ENCODE measurements at regions not wholly inside any gene's neighbourhood (a gene's known extent, or its start where the extent isn't known, plus 50 kb on each side); places are given as distances from the start of the nearest gene placed in this dataset.

DNA sequence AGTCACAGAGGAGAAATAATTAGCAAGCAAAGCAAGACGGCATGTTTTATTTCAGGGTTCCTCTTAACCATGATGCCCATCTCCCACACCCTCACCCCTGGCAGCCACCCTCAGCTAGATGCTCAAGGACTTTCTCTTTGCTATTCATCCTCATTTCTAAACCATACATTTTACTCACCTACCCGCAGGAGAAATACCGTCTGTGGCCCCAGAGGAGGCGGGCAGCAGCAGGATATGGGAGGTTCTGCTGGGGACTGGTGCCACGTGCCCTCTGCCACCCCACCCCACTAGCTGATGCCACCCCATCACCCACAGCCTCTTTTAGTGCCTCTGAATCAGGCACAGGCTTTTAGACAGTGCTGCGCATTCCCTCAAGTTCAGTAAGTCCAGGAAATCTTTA is 168.7 kb upstream of the ITGB1 start:
- DNase-seq = no peak

DNA sequence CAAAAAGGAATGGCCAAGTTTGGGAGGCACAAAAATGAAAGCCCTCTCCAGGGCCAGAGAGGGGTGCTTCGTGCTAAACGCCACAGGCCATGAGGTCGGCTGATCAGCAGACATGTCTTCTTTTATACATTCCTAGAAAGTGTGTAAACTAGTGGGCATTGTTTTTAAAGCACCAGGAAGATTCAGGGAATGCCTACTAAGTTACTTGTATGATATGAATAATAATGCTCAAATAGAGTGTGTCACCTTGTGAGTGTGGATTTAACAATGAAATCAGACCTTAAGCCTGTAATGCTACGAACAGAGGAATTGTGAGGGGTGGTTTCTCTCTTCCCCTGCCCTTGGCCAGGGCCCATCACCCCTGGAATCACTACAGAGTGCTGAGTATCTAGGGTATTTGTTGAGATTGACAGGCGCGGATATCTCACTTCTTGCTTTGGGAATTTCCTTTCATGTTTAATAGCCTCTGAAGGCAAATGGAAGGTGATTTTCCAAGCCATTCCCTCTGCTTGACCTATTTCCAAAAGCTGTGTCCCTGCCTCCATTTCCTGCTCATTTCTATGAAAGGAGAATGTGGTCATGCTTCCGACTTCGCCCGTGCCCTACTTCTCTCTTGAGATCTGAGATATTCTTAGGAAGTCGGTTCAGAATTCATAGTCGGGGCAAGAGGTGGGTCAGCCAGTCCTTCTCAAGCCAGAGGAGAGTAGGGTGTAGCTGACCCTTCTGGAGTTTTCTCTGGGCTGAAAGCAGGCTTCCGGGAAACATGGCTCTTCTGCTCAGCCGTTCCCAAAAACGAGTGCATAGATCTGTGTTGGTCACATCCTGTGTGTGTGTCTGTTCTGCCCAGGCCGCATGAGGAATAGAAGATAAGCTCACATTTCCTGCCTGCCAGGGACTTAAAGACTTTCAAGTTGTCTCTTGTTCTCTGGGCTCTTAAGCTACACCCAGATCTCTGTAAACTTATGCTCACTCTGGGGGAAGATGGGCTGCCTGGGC is 167.8 kb upstream of the ITGB1 start:
- no peak for DNase-seq

DNA sequence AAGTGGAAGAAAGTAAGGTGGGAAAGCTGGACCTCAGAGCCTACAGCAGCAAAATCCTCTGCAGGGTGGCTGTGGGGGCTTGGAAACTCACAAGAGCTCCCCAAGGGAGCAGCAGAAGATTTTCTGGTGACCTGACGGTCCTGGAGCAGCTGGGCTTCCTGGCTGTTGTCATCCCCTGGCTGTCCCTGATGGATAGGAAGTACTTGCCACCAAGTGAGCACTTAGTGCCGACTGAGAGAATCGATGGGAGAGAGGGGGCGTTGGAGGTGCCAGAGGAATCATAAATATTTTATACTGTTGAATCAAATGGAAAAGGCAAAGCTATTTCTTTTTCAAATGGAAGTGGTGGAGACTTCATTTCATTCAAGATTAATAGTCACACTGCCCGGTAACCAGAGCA is 167.1 kb upstream of the ITGB1 start:
- DNase-seq = no peak

DNA sequence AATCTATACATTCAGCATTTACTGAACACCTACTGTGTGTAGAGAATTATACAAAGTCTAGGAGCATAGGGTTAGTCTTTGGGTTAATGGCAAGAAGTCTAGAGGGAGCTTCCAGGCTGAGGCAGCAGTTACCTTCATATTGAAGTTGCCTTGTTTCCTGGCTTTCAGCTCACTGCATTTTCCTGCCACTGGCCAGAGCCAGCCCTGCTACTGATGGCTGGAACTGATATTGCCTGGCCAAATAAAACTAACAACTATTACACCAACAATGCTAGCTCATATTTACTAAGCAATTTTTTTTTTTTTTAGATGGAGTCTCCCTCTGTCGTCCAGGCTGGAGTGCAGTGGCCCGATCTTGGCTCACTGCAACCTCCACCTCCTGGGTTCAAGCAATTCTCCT is 165.7 kb upstream of the ITGB1 start:
- no peak for DNase-seq

DNA sequence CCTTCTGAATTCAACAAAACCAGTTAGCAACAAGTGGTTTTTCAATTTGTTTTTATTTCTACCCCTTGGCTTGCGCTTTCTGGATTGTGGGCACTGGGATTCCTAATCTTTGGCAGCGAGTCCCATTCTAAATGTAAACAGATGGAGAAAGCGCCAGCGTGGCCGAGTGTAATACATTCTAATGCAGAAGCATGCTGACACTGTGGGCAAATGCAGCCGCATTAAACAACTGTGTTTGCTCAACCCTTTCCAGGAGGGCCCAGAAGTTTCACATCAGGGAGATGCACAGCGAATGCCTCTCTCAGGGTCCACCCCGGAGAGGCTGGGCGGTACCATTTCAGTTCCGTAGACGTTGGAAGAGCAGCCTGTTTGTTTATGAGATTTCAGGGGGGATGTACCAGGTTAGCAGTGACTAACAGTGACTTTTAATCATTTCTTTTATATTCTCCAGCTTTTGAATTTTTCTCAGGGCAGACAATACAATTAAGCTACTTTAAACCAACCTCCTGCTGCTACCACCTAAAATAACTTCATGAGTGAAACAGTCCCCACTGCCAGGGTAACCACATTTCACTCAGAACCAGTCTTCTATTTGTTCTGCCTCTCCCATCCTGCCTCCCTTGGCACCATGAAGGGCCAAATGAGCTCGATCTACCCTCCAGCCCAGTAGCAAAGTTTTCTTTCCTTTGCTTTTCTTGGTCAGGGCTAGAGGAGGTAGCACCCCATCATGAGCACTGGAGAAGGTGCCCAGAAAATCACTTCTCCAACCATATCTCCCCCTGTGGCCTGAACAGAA is 164.2 kb upstream of the ITGB1 start:
- DNase-seq = no peak

DNA sequence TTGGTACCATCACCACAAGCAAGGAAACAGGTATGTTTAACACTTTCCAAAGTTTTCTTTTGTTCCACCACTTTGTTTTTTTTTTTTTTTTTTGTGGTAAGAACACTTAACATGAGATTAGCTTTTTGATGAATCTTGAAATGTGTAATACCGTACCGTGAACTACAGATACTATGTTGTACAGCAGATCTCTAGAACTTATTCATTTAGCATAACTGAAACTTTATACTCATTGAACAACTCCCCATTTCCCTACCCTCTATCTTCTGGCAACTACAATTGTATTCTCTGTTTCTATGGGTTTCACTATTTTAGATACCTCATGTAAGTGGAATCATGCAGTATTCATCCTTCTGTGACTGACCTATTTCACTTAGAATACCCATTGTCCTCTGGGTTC is 162.7 kb upstream of the ITGB1 start:
- no peak for DNase-seq

DNA sequence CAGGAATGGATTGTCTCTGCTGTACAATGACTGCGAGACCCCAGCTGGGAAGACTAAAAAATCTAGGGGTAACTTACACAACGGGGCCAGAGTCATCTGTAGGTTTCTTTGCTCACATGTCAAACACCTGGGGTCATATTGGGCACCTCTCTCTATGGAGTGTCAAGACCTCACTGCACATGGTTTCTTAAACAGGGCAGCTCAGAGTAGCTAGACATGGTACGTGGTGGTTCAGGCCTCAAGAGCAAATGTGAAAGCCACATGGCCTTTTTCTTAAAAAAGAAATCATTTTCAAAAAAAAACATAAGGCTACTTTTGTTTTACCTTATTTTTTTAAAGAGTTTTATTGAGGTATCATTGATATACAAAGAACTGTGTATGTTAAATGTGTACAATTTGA is 162.2 kb upstream of the ITGB1 start:
- no peak for DNase-seq

DNA sequence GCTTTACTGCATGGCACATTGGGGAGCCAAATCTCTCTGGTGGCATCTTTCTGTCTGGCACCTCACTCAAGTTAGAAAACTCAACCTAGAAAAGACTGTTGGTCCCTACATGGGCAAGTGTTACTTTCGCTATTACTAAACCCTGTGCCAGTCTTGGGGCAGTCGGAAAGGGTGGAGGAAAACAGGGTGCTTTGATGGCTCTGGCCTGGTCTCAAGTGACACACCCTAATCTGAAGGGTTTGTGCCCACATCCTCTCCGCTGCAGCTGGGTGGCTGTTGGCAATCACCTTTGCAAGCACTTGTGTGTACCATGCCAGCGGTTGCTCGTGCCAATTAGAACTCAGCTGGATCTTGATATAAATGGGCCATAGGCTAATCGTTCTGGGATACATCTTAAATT is 159.8 kb upstream of the ITGB1 start:
- DNase-seq = no peak

DNA sequence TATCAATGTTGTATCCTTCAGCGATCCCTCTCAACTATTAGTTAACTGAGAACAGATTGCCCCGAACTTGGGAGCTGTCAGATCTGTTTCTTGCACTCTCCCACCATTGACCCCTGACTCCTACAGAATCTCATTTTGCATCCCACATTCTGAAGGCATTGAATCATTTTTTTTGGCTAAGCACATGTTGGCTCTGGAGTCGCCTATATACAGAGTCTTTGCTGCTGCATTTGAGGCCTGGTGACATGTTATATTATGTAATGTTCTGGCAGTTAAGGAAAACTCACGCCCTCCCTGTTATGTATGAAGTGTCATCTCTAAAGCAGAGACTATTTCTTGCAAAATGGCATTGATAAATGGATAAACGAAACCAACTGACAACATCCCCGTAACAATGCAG is 159.2 kb upstream of the ITGB1 start:
- no peak for DNase-seq

DNA sequence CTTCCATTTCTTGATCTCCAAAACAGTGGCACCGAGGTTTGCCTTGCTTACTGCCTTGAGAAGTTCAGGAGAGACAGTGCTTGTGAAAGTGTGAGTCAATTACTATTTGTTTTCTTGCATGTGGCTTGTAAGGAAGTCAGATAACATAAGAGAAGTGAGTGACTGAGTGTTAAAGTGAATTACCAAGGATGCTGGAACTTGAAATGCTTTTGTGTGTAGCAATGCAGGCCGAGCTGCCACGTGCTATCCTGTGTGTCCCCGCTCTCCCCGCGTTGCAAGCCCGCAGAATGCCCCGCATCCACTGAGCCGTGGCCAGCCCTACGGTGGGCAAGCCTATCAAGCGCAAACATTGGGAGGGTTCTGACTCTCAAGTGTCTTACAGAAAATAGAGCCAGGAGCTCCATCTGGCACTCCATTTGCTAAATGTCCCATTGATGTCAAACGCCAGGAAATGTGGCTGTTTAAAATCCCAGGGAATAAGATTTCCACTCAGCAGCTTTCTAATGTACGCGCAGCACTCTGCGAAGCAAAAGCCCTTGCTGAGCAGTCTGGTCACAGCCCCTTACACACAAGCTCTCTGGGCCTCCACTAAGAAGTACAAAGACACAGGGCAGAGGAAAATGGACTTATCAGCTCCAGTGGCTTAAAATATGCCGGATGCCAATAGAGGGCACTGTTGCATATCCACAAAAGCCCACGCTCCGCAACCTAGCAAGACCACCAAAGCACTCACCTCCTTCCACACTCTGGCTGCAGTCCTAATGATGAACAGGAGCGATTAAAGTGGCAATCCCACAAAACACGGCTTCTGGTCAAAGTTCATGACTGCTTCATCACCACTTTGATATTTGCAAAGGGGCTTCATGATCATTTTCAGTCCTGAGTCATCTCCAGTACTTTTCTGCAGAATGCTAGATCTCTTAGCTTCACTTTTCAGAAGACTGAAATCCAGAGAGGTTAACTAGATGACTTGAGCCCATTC is 158.0 kb upstream of the ITGB1 start:
- DNase-seq = peak; percentile 19

DNA sequence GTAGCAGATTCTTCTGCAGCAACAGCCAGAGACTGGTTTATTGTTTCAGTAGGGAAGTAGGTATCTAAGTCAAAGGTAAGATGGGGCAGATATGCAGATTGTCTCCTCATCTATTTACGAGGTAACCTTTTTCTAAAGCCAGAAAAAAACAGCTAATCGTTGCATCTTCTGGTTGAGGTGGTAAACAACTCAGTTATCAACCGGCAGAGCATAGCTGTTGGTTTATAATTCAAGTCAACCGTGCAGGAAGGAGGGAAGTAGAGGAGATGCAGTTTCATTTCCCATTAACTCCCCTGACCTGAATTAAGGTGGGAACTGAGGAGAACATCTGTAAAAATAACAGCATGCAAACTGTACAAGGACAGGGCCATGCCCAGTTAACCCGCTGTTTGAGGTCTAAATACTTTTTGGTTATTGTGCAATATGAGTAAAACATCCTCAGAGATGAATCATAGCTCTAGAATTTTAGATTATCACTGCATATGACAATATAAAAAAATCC is 156.5 kb upstream of the ITGB1 start:
- DNase-seq = no peak

DNA sequence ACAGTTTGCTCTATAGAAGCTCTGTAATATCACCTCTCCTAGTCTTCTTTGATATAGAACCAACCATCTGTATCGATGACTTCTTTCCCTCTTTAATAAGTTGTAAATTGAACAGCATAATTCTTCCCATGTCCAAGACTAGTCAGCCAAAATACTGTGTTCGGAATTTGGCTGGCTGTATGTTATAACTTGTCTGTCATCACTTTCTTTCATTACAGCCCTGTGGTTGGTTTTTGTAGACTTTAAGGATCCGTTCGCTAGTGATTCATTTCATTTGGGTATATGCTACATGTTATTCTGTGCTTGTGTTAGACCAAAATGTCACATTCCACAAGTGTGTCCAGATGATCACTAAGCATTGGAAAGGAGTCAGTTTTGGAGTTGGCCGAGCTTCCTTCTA is 155.4 kb upstream of the ITGB1 start:
- DNase-seq = no peak

DNA sequence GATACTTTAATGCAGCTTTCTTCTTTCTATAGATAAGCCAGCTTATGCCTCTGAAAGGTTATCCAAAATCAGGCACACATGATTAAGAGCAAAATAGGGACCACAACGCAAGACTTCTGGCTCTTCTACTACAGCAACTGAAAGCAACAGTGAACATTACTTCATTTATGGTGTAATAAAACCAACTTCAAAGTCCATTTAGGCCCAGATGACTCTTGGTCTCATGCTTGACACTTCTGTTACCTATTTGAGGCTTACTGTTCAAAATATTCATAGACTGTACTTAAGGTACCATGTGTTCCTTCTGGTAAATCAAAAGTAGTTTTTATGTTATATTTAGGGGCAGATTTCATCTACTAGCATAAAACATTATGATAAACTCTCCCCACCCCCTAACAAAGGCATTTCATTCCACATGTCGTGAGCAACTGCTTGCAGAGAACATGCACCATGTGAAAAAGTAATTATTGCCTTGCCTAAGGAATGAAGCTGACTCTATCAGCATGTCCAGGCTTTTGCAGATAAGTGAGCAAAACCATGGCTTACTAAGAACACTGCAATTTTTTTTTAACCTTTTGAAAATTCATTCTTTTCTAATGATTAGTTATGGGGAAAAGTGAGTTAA is 154.9 kb upstream of the ITGB1 start:
- no peak for DNase-seq

DNA sequence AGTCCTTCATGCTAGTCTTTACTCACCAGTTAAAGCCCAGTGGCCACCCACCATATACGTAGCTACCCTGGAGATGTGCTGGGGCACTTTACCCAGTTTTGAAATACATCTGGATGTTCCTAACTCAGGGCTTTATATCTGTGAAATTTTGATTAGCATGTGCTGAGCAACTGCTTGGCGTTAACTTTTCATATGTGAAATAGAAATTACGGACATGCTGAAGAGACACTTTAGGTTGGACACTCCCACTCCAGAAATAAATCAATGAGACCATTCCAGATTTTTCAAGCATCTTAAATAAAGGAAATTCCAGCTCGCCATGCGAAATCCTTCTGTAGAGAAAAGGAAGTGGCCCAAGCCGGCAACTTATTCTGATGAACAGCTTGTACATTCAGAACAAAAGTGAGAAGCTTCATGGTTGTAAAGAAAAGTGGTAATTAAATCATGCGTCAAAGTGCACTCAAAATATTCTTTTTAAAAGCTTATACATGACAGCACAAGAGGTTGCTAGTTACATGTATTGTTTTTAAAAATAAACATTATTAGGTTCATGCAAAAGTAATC is 153.5 kb upstream of the ITGB1 start:
- no peak for DNase-seq

DNA sequence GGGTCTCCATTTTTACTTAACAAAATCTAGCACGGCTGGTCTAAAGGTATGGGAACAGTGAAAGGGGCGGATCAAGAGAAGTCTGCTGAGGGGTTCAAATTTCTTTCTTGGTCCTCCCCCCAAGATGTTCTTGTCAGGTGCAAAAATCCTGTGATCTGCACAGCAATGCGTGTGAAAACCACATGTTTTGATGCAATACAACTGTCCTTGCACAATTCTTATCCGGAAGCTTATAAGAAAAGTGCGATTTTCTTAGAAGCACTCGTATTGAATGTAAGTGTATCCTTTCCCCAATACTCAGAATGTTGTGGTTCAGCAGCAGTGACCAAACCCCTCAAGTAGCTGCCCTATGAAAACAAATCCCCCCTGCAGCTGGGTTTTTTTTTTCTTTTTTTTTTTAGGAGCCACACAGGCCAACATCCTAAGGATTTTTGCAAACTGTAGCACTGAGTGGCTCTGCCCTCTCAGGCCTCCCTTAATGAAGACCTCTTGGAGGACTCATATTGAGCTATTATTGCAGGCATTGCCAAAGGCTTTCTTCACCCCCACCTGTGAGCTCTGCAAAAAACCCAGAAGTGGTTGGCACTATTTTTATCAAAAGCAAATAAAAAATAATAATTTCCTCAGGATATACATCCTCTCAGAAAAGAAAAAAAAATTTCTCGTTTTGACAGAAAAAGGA is 151.9 kb upstream of the ITGB1 start:
- no peak for DNase-seq

DNA sequence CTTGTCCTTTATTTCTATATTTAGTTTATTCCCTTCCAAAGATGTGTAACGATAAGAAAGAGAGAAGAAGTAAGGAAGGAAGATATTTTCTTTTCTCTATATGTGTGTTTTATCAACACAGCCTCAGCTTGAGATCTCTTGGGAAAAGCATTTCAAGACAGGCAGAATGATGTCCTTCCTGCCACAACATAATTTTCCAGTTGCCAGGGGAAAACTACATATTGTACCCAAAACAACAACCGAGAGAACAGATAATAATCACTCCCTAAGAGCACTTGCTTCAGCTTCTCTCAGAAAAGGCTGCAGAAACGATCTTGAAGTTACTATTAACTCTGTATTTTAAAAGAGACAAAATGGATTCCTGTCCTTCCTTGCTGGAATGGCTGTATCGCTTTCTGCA is 151.4 kb upstream of the ITGB1 start:
- no peak for DNase-seq

DNA sequence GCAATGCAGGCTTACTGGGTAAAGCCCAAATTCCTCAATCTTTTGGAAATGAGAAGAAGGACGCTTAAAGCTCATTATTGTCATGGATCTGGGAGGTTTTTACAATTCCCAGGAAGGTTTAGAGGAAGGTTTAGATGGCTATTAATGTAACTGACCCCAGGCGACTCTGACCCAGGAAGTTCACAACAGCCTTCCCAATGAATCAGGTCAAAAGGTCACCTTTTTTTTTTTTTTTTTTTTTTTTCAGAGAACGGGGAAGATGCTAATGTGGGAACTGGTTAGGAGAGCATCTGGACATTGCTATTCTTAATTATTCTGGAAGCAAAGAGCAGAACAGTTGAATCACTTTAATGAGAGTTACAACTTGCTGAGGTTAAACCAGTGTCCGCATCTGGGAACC is 149.9 kb upstream of the ITGB1 start:
- DNase-seq = no peak

DNA sequence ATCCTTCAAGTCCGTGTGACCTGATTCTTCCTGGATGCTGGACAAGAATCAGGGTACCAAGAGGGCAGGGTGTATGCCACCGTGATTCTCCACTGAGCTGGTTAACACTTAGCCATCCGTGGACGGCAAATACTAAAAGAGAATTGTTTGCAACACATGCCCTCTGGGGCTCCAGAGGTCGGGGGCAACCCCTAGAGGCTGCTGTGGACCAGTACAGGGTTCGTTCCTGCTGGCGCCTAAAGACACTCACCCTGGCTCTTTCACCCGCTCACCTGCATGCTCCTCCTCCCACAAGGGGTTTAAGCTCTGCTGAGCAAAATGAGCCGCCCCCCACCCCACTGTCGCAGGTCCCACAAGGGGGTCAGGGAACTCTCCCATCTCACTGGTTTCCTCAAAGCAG is 148.7 kb upstream of the ITGB1 start:
- no peak for DNase-seq

DNA sequence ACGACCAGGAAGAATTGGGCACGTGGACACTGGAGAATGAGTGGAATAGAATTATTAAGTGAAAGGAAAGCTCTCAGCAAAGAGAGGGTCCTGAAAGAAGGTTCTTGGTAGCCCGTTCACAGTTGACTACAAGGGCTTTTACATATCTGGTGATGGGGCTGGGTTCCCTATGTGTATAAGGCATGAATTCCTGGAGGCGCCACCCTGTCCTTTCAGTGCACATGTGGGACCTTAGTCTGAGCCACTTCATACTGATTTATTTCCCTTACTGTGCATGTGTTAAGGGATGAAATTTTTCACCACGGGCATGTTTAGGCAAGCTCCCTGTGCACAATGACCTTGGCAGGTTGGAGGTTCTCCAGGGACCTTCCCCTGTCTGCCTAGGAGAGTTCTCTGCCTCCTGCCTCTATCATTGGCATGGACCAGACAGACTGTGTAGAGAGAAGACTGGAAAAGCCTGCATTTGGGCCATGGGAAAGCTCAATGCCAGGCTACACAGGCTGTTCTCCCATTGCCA is 145.9 kb upstream of the ITGB1 start:
- no peak for DNase-seq

DNA sequence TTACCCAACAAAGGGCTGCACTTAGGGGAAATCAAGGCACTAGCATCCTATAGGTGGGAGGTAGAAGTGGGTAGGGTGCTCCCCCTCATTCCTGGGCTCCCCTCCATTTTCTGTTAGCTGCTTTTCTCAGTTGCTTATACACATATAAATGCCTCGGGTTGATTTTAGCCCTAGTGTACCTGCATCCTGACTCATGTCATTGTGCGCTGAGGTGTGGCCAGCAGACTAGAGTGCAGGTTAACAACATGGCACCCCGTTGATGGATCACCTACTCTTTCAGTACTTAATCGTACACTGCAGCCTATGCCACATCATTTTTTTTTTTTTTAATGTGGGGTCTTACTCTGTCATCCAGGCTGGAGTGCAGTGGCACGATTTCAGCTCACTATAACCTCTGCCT is 144.0 kb upstream of the ITGB1 start:
- no peak for DNase-seq

DNA sequence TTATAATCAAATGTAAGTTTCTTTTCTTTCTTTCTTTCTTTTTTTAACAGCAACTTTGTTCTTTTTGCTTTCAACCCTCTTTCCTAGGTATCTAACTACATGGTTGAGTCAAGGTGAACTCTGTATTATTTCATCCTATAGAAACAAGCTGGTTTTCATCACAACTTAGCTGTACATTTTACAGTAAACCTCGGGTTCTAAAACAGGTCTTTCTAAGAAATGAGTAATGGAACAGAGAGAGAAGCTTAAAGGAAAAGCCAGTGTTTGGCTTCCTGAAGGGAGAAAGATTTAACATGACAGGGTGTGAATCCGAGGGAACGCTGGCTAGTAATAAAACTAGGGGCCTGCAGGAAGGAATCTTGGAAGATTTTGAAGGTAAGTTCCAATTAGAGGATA is 143.4 kb upstream of the ITGB1 start:
- no peak for DNase-seq

Data from NCI-H774 (cell line).